ENCODE measurements at regions not wholly inside any gene's neighbourhood (a gene's known extent, or its start where the extent isn't known, plus 50 kb on each side); places are given as distances from the start of the nearest gene placed in this dataset.
"Not testable (repeated sequence)": the region's sequence is repeated elsewhere in the genome, so short reads cannot be mapped to it uniquely, and the experiment has no call there.

- Histone ChIP-seq H3K4me3 (no peak overlapping the region), H3K9me3 (no peaks in the 10 kb centered on the region), H3K4me1 (ENCODE audit: low read depth) (no peaks in the 10 kb centered on the region), H3K36me3 (ENCODE audit: low read depth) (no peaks in the 10 kb centered on the region)
- DNase-seq (no peak), ATAC-seq (no peak)
- intact Hi-C loops (cut with DNase I, micrococcal nuclease): no loop called here
- TF ChIP-seq, protein P1, sequence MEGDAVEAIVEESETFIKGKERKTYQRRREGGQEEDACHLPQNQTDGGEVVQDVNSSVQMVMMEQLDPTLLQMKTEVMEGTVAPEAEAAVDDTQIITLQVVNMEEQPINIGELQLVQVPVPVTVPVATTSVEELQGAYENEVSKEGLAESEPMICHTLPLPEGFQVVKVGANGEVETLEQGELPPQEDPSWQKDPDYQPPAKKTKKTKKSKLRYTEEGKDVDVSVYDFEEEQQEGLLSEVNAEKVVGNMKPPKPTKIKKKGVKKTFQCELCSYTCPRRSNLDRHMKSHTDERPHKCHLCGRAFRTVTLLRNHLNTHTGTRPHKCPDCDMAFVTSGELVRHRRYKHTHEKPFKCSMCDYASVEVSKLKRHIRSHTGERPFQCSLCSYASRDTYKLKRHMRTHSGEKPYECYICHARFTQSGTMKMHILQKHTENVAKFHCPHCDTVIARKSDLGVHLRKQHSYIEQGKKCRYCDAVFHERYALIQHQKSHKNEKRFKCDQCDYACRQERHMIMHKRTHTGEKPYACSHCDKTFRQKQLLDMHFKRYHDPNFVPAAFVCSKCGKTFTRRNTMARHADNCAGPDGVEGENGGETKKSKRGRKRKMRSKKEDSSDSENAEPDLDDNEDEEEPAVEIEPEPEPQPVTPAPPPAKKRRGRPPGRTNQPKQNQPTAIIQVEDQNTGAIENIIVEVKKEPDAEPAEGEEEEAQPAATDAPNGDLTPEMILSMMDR (IDR thresholded peaks at IDR 0.05): no peak
These were observed 434.9 kb upstream of the SULF2 start for GRCh38 chr20:48220033-48220633.

DNA sequence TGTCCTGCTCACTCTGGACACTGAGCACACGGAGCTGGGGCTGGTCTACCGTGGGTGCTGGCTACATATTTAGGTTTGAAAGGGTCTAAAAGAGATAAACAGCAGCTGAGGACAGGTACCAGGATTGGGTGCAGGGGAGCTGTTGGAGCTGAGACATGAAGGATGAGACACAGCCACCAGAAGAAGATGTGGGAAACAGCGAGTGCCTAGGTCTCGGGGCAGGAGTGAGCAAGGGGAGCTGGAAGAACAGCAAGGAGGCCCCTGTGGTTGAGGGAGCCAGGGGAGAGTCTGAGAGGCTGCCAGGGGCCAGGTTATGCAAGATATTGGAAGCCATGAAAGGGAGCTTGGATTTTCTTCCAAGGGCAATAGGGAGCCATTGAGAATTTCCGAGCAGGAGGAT, 434.0 kb upstream of the SULF2 start:
- no peaks in the 10 kb centered on the region for H3K36me3 ChIP-seq (ENCODE audit: low read depth)
- intact Hi-C loops (cut with DNase I, micrococcal nuclease): no loop called here
- no peaks in the 10 kb centered on the region for H3K4me1 ChIP-seq (ENCODE audit: low read depth)
- TF ChIP-seq, protein P1 (IDR thresholded peaks at IDR 0.05): no peak
- ATAC-seq (no peak), DNase-seq (no peak)
- H3K9me3 ChIP-seq: no peaks in the 10 kb centered on the region
- H3K4me3 ChIP-seq: no peak overlapping the region

GRCh38 chr20:48217190-48217589, 431.9 kb upstream of the SULF2 start:
- ATAC-seq: no peak
- DNase-seq: no peak

DNA sequence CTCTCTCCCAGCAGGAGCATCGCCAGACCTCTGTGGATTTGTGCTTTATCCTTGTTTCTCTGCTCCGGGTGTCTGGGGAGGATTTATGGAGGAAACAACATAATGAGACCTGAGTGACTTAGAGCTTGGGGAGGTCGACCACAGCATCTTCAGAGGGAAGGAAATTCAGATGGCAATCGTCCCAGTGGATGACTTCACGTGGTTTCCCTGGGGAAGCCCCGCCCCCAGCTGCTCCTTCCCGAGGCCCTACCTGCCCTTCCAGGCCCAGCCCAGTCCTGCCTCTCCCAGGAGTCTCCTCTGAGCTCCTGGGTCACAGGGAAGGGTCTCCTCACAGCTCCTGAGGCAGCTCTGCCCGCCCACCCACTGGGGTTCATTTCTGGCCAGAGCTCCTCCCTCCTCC, 430.3 kb upstream of the SULF2 start:
- TF ChIP-seq, protein P1 (IDR thresholded peaks at IDR 0.05): no peak
- H3K9me3 ChIP-seq: no peaks in the 10 kb centered on the region
- H3K4me1 ChIP-seq (ENCODE audit: low read depth): no peaks in the 10 kb centered on the region
- H3K4me3 ChIP-seq: no peak overlapping the region
- intact Hi-C loops (cut with DNase I, micrococcal nuclease): no loop called here
- DNase-seq: peak in 2 of 3 donors; percentile 46 to 60
- no peaks in the 10 kb centered on the region for H3K36me3 ChIP-seq (ENCODE audit: low read depth)
- peak; percentile 63 for ATAC-seq

More at GRCh38 chr20:48217190-48217589, 431.9 kb upstream of the SULF2 start:
- Histone ChIP-seq H3K9me3 (no peaks in the 10 kb centered on the region), H3K36me3 (ENCODE audit: low read depth) (no peaks in the 10 kb centered on the region), H3K4me3 (no peak overlapping the region), H3K4me1 (ENCODE audit: low read depth) (no peaks in the 10 kb centered on the region)
- TF ChIP-seq, protein P1 (IDR thresholded peaks at IDR 0.05): no peak
- intact Hi-C loops (cut with DNase I, micrococcal nuclease): no loop called here

DNA sequence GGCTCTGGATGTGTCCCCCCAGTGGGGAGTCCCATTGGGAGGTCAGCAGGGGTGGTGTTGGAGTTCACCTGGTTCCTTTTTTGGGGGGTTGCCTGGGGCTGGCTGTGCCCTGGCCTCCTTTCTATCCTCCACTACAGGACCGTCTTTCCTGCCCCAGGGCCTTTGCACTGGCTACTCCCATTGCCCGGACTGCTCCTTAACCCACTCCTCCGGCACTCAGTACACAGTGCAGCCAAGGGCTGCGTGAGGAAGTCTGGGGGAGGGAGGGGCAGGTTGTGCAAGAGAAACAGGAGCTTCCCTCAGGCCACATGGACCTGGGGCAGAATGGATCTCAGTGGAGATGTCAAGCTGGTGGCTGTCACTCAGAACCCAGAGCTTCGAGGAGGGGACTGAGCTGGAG, 429.3 kb upstream of the SULF2 start:
- no peaks in the 10 kb centered on the region for H3K9me3 ChIP-seq
- H3K36me3 ChIP-seq (ENCODE audit: low read depth): no peaks in the 10 kb centered on the region
- ATAC-seq (no peak), DNase-seq (no peak)
- no peak overlapping the region for H3K4me3 ChIP-seq
- TF ChIP-seq, protein P1 (IDR thresholded peaks at IDR 0.05): no peak
- no peaks in the 10 kb centered on the region for H3K4me1 ChIP-seq (ENCODE audit: low read depth)
- intact Hi-C loops (cut with DNase I, micrococcal nuclease): no loop called here

DNA sequence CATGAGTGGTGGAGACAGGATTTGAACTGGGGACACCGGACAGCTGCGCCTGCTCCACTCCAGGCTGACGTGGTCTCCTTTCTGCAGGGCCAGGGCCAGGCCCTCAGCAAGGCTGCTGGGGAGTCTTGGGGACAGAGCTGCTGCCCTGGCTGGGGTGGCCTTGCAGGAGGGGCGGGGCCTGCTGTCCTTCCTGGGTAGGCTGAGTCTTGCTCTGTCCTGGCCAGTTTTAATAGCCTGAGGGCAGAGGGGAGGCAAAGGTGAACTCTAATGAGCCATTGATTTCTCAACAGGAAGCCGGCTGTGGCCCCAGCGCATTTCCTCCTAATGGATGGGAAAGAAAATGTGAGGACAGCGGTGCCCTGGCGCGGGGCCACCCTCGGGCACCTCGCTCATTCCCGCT, 428.4 kb upstream of the SULF2 start:
- H3K9me3 ChIP-seq; DNase-seq; H3K4me1 ChIP-seq (ENCODE audit: low read depth); ATAC-seq; H3K4me3 ChIP-seq; intact Hi-C loops (cut with DNase I, micrococcal nuclease); H3K36me3 ChIP-seq (ENCODE audit: low read depth): not testable (repeated sequence)
